ENCODE measurements at regions not wholly inside any gene's neighbourhood (a gene's known extent, or its start where the extent isn't known, plus 50 kb on each side); places are given as distances from the start of the nearest gene placed in this dataset.
"Not testable (repeated sequence)": the region's sequence is repeated elsewhere in the genome, so short reads cannot be mapped to it uniquely, and the experiment has no call there.

DNA sequence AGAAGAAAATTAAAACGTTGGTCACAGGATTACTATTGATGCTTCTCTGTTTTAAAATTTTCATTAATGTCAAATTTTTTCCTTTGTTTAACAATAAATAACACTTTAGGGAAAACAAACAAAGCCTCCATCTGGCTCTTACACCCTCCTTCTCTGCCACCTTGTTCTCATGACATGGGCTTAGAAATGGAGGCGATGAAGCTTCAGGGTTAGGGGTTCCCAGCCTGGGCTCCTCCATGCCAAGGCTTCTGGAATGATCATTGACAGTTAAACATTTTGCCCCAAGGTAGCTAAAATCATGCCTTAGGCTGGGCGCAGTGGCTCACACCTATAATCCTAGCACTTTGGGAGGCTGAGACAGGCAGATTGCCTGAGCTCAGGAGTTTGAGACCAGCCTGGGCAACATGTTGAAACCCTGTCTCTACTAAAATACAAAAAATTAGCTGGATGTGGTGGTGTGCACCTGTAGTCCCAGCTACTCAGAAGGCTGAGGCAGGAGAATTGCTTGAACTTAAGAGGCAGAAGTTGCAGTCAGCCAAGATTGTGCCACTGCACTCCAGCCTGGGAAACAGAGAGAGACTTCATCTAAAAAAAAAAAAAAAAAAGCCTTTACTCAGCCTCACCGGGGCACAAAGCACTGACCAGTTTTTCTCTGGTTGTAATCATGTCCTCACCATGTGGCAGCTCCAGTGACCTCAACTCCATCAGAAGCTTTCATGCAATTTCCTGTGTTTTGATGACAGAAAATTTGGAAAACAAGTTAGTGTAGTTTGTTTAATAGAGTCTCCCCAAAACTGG, 125.1 kb downstream of the MYCN start:
- peaks cover 31% of the 10 kb centered on the region for H3K9me3 ChIP-seq (ENCODE audit: insufficient read depth, low read depth, low read length)
- H3K4me1 ChIP-seq (ENCODE audit: insufficient read depth, low read length): peaks cover 13% of the 10 kb centered on the region
- not testable (repeated sequence) for H3K4me3 ChIP-seq (ENCODE audit: low read length); H3K9ac ChIP-seq (ENCODE audit: low read depth, low read length); H3K36me3 ChIP-seq (ENCODE audit: insufficient read depth, low read length); H3K27ac ChIP-seq (ENCODE audit: low read depth, low read length); H3K27me3 ChIP-seq (ENCODE audit: insufficient read depth, low read length)
- 85% methylated on average over 4 of the region's 4 CpGs for WGBS

DNA sequence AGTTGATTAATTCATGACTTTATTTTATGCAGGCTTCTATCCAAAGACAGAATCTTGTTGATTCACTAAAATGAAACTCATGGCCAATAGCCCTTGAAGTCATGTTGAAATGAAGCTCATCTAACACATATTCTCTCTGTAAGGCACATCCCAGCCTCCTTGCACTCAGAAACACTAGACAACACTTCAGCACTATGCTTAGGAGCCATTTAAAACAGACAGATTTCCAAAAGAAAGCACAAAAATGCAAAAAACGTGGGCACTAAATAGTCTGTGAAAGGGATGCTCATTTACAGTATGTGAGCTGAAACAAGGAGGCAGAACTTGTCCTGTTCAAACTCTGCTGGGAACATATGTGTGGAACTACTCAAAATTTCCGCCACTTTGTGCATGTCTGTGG, 124.4 kb downstream of the MYCN start:
- H3K9ac ChIP-seq (ENCODE audit: low read depth, low read length): no peak overlapping the region
- no peak overlapping the region for H3K27ac ChIP-seq (ENCODE audit: low read depth, low read length)
- WGBS: 81% methylated on average over 2 of the region's 2 CpGs
- H3K27me3 ChIP-seq (ENCODE audit: insufficient read depth, low read length): no peaks in the 10 kb centered on the region
- 0 out of 2 replicates have a peak, but pooled peaks cover 6% of the 10 kb centered on the region for H3K4me1 ChIP-seq (ENCODE audit: insufficient read depth, low read length)
- no peaks in the 10 kb centered on the region for H3K36me3 ChIP-seq (ENCODE audit: insufficient read depth, low read length)
- peaks cover 31% of the 10 kb centered on the region for H3K9me3 ChIP-seq (ENCODE audit: insufficient read depth, low read depth, low read length)
- no peak overlapping the region for H3K4me3 ChIP-seq (ENCODE audit: low read length)

DNA sequence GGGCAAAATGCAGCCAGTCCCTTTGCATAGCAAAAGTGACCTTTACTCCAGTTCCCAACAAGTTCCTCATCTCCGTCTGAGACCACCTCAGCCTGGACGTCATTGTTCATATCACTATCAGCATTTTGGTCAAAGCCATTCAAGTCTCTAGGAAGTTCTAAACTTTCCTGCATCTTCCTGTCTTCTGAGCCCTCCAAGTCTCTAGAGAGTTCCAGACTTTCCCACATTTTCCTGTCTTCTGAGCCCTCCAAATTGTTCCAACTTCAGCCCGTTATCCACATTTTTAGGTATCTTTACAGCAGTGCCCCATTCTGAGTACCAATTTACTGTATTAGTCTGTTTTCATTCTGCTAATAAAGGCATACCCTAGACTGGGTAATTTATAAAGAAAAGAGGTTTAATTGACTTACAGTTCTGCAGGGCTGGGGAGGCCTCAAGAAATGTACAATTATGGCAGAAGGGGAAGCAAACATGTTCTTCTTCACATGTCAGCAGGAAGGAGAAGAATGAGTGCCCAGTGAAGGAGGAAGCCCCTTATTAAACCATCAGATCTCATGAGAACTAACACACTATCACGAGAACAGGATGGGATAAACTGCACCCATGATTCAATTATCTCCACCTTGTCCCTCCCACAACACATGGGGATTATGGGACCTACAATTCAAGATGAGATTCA, 123.7 kb downstream of the MYCN start:
- Histone ChIP-seq H3K4me1 (ENCODE audit: insufficient read depth, low read length) (no peaks in the 10 kb centered on the region), H3K27me3 (ENCODE audit: insufficient read depth, low read length) (no peaks in the 10 kb centered on the region), H3K4me3 (ENCODE audit: low read length) (no peak overlapping the region), H3K27ac (ENCODE audit: low read depth, low read length) (no peak overlapping the region), H3K36me3 (ENCODE audit: insufficient read depth, low read length) (no peaks in the 10 kb centered on the region), H3K9me3 (ENCODE audit: insufficient read depth, low read depth, low read length) (peaks cover 31% of the 10 kb centered on the region), H3K9ac (ENCODE audit: low read depth, low read length) (no peak overlapping the region)
- 93% methylated on average over 4 of the region's 4 CpGs for WGBS

DNA sequence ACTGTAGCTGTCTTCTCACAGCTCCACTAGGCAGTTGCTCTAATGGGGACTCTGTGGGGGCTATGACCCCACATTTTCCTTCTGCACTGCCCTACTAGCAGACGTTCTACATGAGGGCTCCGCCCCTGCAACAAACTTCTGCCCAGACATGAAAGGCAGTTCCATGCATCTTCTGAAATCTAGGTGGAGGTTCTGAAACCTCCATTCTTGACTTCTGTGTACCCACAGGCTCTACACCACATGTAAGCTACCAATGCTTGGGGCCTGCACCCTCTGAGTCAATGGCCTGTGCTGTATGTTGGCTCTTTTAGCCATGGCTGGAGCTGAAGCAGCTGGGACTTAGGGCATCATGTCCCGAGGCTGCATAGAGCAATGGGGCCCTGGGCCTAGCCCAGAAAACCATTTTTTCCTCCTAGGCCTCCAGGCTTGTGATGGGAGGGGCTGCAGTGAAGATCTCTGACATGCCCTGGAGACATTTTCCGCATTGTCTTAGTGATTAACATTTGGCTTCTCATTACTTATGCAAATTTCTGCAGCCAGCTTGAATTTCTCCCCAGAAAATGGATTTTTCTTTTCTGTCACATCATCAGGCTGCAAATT, 123.0 kb downstream of the MYCN start:
- peaks cover 31% of the 10 kb centered on the region for H3K9me3 ChIP-seq (ENCODE audit: insufficient read depth, low read depth, low read length)
- WGBS: 91% methylated on average over 4 of the region's 4 CpGs
- no peak overlapping the region for H3K27ac ChIP-seq (ENCODE audit: low read depth, low read length)
- H3K9ac ChIP-seq (ENCODE audit: low read depth, low read length): no peak overlapping the region
- H3K4me1 ChIP-seq (ENCODE audit: insufficient read depth, low read length): no peaks in the 10 kb centered on the region
- no peaks in the 10 kb centered on the region for H3K27me3 ChIP-seq (ENCODE audit: insufficient read depth, low read length)
- H3K36me3 ChIP-seq (ENCODE audit: insufficient read depth, low read length): no peaks in the 10 kb centered on the region
- no peak overlapping the region for H3K4me3 ChIP-seq (ENCODE audit: low read length)

- WGBS: 95% methylated on average over 1 of the region's 1 CpG
- no peak overlapping the region for H3K27ac ChIP-seq (ENCODE audit: low read depth, low read length)
- no peaks in the 10 kb centered on the region for H3K4me1 ChIP-seq (ENCODE audit: insufficient read depth, low read length)
- no peak overlapping the region for H3K4me3 ChIP-seq (ENCODE audit: low read length)
- H3K27me3 ChIP-seq (ENCODE audit: insufficient read depth, low read length): no peaks in the 10 kb centered on the region
- H3K9ac ChIP-seq (ENCODE audit: low read depth, low read length): no peak overlapping the region
- H3K36me3 ChIP-seq (ENCODE audit: insufficient read depth, low read length): no peaks in the 10 kb centered on the region
- H3K9me3 ChIP-seq (ENCODE audit: insufficient read depth, low read depth, low read length): peaks cover 31% of the 10 kb centered on the region
These were observed 122.3 kb downstream of the MYCN start for GRCh38 chr2:16062471-16063250.

GRCh38 chr2:16061441-16062217, 121.3 kb downstream of the MYCN start:
- Histone ChIP-seq H3K4me1 (ENCODE audit: insufficient read depth, low read length) (no peaks in the 10 kb centered on the region), H3K9me3 (ENCODE audit: insufficient read depth, low read depth, low read length) (peaks cover 31% of the 10 kb centered on the region), H3K4me3 (ENCODE audit: low read length) (no peak overlapping the region), H3K36me3 (ENCODE audit: insufficient read depth, low read length) (no peaks in the 10 kb centered on the region), H3K9ac (ENCODE audit: low read depth, low read length) (no peak overlapping the region), H3K27me3 (ENCODE audit: insufficient read depth, low read length) (no peaks in the 10 kb centered on the region), H3K27ac (ENCODE audit: low read depth, low read length) (no peak overlapping the region)
- 95% methylated on average over 2 of the region's 2 CpGs for WGBS

DNA sequence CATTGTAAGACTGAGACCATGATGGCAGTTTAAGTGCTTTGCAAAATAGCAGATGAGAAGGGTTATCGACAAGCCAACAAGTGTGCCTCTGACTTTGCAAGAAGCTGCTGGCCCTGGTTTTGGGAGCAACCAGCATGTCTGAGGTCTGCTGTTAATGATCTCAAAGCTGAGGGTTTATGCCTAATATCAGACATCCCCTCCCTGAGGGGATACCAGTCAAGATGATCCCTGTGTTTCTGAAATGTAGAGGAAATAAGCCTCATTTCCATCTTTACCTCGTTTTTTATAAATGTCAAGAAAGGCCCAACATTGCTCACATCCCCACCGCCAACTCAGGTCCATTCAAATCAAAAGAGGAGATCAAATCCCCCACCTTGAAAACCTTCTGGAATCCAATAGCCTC, 120.6 kb downstream of the MYCN start:
- Histone ChIP-seq H3K9me3 (ENCODE audit: insufficient read depth, low read depth, low read length) (peaks cover 31% of the 10 kb centered on the region), H3K27ac (ENCODE audit: low read depth, low read length) (no peak overlapping the region), H3K9ac (ENCODE audit: low read depth, low read length) (no peak overlapping the region), H3K4me1 (ENCODE audit: insufficient read depth, low read length) (peaks cover 3% of the 10 kb centered on the region; the same call in 1 of the 2 replicates), H3K4me3 (ENCODE audit: low read length) (no peak overlapping the region), H3K36me3 (ENCODE audit: insufficient read depth, low read length) (no peaks in the 10 kb centered on the region), H3K27me3 (ENCODE audit: insufficient read depth, low read length) (no peaks in the 10 kb centered on the region)
- WGBS: 96% methylated on average over 3 of the region's 3 CpGs

DNA sequence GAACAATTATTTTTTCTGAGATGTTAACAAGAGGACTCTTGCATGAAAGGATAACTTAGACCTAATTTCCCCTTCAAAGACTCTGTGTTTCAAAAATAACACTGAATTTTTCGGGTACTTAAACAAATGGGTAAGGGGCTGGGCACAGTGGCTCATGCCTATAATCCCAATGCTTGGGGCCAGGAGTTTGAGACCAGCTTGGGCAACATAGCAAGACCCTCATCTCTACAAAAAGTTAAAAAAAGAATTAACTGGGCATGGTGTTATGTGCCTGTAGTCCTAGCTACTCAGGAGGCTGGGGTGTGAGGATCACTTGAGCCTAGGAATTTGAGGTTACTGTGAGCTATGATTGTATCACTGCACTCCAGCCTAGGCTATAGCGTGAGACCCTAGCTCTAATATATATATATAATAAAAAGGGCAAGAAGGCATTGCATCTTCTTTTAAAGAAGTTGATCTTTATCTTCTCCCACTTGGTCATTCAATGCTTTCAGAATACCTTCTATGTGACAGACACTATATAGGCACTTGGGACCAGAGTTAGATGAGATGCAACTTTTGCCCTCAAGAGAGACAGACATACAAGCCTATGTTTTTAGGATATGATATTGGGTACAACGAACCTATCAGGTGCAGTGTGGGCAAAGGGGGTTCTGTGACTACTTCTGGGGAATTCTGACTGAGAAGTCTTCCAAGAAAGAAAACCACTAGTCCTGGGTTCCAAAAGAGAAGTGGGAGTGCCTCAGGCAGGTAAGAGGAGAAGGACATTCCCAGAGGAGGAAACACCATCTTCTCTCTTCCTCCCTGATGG, 120.0 kb downstream of the MYCN start:
- no peak overlapping the region for H3K9ac ChIP-seq (ENCODE audit: low read depth, low read length)
- 95% methylated on average over 2 of the region's 3 CpGs for WGBS
- H3K27ac ChIP-seq (ENCODE audit: low read depth, low read length): no peak overlapping the region
- H3K27me3 ChIP-seq (ENCODE audit: insufficient read depth, low read length): no peaks in the 10 kb centered on the region
- no peak overlapping the region for H3K4me3 ChIP-seq (ENCODE audit: low read length)
- H3K9me3 ChIP-seq (ENCODE audit: insufficient read depth, low read depth, low read length): peaks cover 31% of the 10 kb centered on the region
- no peaks in the 10 kb centered on the region for H3K36me3 ChIP-seq (ENCODE audit: insufficient read depth, low read length)
- peaks cover 9% of the 10 kb centered on the region; the same call in 1 of the 2 replicates for H3K4me1 ChIP-seq (ENCODE audit: insufficient read depth, low read length)

DNA sequence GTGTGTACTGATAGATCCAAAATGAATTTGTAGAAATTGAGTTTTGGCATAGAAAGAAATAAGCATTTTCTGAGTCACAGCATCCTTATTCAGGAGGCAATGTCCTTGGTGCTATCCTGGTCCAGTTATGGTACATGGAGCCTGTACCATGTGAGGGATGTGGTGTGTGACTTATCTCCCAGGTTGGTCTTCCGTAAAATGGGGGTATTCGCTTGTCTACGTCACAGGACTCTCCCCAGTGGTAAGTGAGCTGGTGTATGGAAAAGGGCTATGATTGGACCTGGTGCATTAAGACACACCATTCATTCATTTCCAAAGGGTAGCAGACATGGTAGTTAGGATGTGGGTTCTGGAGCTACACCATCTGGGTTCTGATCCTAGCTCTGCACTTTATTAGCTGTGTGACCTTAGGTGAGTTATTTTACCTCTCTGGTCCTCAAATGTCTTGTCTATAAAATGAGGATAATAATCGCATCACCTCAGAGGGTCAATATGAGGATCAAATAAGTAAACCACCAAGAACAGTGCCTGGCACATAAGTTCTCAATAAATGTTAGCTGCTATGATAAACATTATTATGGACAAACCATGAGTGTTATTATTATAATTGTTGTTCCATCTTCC, 119.2 kb downstream of the MYCN start:
- whole genome bisulfite sequencing: 91% methylated on average over 4 of the region's 4 CpGs
- no peaks in the 10 kb centered on the region for H3K27me3 ChIP-seq (ENCODE audit: insufficient read depth, low read length)
- peaks cover 30% of the 10 kb centered on the region for H3K9me3 ChIP-seq (ENCODE audit: insufficient read depth, low read depth, low read length)
- no peak overlapping the region for H3K27ac ChIP-seq (ENCODE audit: low read depth, low read length)
- H3K9ac ChIP-seq (ENCODE audit: low read depth, low read length): no peak overlapping the region
- H3K36me3 ChIP-seq (ENCODE audit: insufficient read depth, low read length): no peaks in the 10 kb centered on the region
- H3K4me3 ChIP-seq (ENCODE audit: low read length): no peak overlapping the region
- peaks cover 9% of the 10 kb centered on the region; the same call in 1 of the 2 replicates for H3K4me1 ChIP-seq (ENCODE audit: insufficient read depth, low read length)
